ENCODE measurements at regions not wholly inside any gene's neighbourhood (a gene's known extent, or its start where the extent isn't known, plus 50 kb on each side); places are given as distances from the start of the nearest gene placed in this dataset.
"Not testable (repeated sequence)": the region's sequence is repeated elsewhere in the genome, so short reads cannot be mapped to it uniquely, and the experiment has no call there.

- no peak for DNase-seq
Observed at GRCh38 chr14:23862513-23862912, 91.1 kb upstream of the DHRS4 start.

- no peak for DNase-seq
Observed at GRCh38 chr14:23863836-23864235, 89.7 kb upstream of the DHRS4 start.

GRCh38 chr14:23864259-23864658, 89.3 kb upstream of the DHRS4 start:
- no peak for DNase-seq

GRCh38 chr14:23864861-23865260, 88.7 kb upstream of the DHRS4 start:
- no peak for DNase-seq

GRCh38 chr14:23865502-23865901, 88.1 kb upstream of the DHRS4 start:
- DNase-seq, result no peak

- no peak for DNase-seq
Observed at GRCh38 chr14:23866269-23866668, 87.3 kb upstream of the DHRS4 start.

GRCh38 chr14:23869078-23869719, 84.4 kb upstream of the DHRS4 start:
- DNase-seq, result no peak

- no peak for DNase-seq
Observed at GRCh38 chr14:23876160-23876750, 77.3 kb upstream of the DHRS4 start.

GRCh38 chr14:23877111-23877510, 76.5 kb upstream of the DHRS4 start:
- no peak for DNase-seq

- DNase-seq, result no peak
Observed at GRCh38 chr14:23877538-23878180, 75.9 kb upstream of the DHRS4 start.

- peak; percentile 63 for DNase-seq
Observed at GRCh38 chr14:23881282-23881681, 72.3 kb upstream of the DHRS4 start.

- no peak for DNase-seq
Observed at GRCh38 chr14:23883684-23884540, 69.7 kb upstream of the DHRS4 start.

- DNase-seq, result no peak
Observed at GRCh38 chr14:23884541-23884904, 69.0 kb upstream of the DHRS4 start.

GRCh38 chr14:23887536-23887935, 66.0 kb upstream of the DHRS4 start:
- no peak for DNase-seq

GRCh38 chr14:23891717-23892116, 61.9 kb upstream of the DHRS4 start:
- DNase-seq, result not testable (repeated sequence)

- DNase-seq, result not testable (repeated sequence)
Observed at GRCh38 chr14:23892289-23892688, 61.3 kb upstream of the DHRS4 start.

GRCh38 chr14:23894362-23895052, 59.1 kb upstream of the DHRS4 start:
- DNase-seq, result no peak

- no peak for DNase-seq
Observed at GRCh38 chr14:23895053-23895419, 58.5 kb upstream of the DHRS4 start.

GRCh38 chr14:23895480-23895879, 58.1 kb upstream of the DHRS4 start:
- DNase-seq, result no peak

GRCh38 chr14:23896609-23897153, 56.9 kb upstream of the DHRS4 start:
- DNase-seq, result no peak

- DNase-seq, result not testable (repeated sequence)
Observed at GRCh38 chr14:23897291-23897690, 56.3 kb upstream of the DHRS4 start.

GRCh38 chr14:23898359-23898758, 55.2 kb upstream of the DHRS4 start:
- DNase-seq, result not testable (repeated sequence)

GRCh38 chr14:23899788-23900187, 53.8 kb upstream of the DHRS4 start:
- DNase-seq, result no peak

All from femur (tissue), 1 donor.